Activated T-cell treated with anti-CD3 and anti-CD28 coated beads for 4 hours (primary cell): ENCODE measurements at regions not wholly inside any gene's neighbourhood (a gene's known extent, or its start where the extent isn't known, plus 50 kb on each side); places are given as distances from the start of the nearest gene placed in this dataset.
"Not testable (repeated sequence)": the region's sequence is repeated elsewhere in the genome, so short reads cannot be mapped to it uniquely, and the experiment has no call there.

ENCODE experiments used
- DNase-seq: peaks from one replicate; pipeline ENCODE4 v3.0.0-alpha.2; 2020

DNA sequence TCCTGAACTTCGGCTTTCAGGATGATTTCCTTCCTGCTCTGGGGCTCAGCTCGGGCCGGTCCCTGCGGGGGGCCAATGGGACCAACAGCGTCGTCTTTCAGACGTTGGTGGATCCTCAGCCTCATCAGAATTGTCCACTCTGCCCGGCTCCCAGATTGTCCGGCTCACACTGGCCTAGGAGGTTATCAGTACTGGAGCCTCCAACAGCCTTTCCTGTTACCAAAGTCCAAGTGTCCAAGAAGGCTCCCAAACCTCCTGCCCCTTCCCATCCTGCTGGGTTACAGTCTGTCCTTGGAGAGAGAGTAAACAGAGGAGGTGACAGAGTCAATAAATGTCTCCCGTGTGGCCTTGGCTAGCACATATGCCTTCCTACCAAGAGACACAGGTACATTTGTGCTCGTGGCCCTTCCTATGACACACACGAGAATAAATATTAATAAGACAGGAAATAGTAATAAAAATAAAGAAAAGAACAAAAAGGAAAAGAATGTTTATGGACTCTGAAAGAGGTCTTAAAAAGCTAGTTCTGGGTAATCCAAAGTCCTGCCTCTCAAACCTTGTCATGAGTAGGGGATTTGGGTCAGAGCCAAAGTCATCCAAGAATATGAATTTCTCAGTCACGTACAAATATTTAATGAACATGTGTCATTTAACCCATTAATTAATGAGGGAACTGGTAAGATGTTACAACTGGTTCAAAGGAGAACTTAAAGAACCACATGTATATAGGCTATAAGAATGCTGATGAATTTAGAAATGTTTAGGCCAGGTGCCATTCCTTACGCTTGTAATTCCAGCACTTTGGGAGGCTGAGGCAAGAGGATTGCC is 80.8 kb upstream of the SLC2A1 start:
- no peak for DNase-seq

DNA sequence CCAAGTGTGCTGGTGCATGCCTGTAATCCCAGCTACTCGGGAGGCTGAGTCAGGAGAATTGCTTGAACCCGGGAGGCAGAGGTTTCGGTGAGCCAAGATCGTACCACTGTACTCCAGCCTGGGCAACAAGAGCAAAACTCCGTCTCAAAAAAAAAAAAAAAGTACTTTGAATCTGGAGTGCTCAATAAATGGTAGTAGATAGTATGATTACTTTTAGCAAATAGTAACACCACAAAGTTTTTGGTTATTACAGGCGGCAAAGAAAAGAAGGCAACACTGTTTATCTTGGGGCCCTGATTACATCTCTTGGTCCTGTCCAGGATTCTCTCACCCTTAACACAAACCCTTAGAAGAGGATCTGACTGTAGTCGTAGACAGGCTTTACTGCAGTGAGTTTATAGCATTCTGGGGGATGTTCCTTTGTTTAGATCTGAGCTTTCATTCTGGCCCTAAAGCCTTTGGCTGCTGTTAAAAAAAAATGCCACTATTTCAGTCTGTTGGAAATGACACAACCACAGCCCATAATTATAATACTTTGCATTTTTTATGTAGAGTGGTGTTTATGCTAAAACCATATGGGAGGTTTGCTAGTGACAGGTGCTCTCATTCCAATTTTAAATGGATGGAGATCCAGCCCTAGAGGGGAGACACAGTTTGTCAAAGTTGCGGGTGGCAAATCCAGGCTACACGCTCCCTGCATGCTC is 79.7 kb upstream of the SLC2A1 start:
- DNase-seq: no peak

DNA sequence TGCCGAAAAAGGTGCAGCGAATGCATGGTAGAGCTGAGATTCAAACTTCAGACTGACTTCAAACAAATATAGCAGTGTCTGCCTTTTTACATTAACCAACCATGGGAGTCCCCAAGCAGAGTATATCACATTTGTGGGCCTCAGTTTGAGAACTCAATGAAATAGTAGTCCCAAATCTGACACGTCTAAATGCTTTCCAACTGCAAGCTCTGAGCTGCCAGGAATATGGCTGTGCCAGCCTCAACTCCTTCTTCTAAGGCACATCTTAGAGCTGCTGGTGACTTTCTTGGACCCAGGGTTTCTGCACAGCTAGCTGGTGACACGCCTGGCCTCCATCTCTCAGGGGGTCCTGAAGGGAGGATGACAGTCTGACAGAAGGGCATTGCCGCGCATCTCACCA is 78.8 kb upstream of the SLC2A1 start:
- DNase-seq: no peak

DNA sequence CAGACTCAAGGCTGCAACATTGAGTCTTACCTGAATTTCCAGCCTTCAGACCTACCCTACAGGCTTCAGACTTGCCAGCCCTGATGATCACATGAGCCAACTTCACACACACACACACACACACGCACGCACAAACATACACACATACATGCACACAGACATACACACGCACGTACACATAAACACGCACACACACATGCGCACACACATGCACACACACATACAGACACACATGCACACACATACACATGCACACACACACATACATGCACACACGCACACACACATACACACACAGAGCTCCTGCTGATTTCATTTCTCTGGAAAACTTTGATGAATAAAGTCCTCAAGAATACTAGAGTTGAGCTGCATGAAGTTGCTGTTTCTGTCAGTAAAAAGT is 78.3 kb upstream of the SLC2A1 start:
- DNase-seq: no peak

DNA sequence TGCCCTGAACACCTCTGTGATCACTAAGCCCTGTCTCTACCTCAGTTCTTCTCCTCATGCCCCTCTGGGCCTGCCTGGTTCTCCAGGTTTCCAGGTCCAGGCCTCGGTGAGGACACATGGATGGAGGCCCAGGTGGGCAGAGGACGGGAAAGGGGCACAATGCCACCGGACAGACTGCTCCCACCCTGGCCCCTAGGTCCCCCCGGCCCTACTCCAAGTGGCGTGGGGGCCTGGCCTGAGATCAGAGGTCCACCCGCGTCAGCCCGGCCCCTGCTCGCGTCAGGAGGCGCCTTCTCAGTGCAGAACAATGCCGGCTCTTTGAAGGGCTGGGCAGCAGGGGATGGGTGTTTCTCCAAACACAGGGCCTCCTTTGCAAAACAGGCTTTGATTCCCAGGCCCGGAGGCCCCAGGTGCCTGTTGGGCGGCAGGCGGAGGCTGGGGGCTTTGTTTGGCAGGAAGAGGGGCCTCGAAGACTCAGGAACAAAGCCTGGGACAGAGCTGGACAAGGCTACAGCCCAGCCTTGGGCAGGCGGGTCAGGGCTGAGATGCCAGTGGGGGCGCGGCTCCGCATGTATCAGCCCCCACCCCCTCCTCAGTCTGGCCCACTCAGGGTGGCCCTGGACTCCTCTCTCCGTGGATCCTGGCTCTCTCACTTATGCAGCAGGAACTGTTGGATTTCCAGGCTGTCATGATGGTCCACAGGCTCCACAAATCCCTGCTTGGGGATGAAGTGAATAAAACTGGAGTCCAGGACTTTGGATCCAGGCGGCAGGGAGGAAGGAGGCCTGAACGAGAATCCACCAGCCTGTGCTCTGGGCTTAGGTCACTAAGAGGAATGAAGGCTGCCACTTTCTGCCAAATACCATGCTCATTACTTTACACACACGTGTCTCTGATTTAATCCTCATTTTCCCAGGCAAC is 77.4 kb upstream of the SLC2A1 start:
- DNase-seq: no peak

DNA sequence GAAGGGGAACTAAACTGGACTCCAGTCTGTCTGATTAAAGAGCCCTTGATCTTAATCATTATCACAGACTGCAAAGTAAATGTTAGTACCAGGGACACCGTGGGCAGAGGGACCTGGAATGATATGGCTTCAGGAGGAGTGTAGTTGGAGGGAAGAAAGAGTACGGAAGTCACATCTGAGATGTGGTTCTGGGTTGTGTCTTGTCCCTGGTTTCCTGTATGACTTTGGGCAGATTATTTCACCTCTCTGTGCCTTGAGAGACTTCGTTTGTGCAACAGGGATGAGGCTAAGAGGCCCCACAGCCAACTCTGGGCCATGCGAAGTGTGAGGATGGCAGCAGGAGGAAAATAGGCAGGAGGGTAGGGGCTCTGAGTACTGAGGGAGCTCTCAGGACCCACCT is 76.1 kb upstream of the SLC2A1 start:
- no peak for DNase-seq

DNA sequence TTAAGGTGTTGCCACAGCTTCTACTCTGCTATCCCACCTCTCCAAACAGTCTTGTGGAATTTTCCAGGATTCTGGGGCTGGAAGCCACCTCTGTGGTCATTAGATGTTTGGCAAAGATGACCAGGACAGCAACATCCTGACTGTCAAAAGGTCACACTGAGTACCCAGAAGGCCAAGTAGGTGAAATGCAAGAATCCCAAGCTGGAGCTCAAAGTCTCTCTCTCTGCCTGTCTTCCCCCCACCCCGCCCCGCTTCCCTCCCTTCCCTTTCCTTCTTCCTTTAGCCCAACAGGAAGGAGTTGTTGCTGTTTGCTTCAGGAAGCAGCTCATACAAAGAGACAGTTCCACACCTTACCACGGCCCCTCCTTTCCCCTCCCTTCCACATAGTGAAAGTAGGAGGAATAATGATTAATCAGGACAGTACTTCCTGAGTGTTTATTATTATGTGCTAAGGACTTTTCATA is 75.6 kb upstream of the SLC2A1 start:
- no peak for DNase-seq

DNA sequence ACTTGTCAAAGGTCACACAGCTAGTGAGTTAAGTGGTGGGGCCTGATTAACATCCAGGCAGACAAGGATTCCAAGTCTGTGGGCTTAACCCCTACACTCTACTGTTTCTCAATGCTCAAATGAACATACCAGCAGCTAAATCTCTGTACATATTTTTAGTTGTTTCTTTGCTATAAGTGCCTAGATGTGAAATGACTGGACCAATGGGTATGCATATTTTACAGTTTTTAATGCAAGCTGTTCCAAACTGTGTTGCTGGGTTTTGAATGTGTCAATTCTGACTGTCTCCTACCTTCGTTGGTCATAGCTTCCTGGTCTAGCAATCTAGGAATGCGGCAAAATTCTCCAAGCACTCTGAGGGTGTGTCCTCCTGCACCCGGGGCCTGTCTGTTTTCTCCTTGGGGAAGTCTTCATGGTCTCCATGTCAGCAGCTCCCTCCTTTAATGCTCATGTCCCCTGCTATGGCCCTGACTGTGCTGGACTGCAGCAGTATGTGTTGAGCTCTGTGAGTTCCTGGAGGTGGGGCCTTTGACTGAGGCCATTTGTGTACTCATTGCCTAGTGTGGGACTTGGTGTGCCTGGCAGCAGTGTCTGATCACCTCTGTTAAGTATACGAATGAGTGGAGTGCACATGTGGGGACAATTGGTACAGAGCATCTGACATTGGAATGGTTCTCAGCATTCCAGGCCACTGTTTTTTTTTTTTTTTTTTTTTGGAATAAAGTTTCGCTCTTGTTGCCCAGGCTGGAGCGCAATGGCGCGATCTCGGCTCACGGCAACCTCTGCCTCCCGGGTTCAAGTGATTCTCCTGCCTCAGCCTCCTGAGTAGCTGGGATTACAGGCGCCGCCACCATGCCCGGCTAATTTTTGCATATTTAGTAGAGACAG is 72.9 kb upstream of the SLC2A1 start:
- DNase-seq: no peak

DNA sequence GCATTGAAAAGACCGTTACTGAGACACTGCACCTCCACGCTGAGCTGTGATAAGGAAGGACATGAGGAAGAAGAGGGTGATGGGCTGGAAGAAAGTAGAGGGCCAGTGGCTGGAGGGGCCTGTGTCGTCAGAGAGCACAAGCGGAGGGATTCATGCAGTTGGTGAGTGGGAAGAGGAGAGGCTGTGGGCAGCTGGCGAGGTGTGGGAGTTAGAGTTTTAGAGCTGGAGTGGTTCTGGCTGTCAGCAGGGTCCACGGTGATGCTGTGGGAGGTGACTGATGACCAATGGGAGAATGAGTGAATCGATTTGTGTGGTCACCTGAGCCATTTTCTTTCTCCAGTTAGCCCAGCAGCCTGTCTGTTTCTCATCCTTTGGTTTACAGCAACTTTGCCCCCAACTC is 66.2 kb upstream of the SLC2A1 start:
- DNase-seq: no peak

DNA sequence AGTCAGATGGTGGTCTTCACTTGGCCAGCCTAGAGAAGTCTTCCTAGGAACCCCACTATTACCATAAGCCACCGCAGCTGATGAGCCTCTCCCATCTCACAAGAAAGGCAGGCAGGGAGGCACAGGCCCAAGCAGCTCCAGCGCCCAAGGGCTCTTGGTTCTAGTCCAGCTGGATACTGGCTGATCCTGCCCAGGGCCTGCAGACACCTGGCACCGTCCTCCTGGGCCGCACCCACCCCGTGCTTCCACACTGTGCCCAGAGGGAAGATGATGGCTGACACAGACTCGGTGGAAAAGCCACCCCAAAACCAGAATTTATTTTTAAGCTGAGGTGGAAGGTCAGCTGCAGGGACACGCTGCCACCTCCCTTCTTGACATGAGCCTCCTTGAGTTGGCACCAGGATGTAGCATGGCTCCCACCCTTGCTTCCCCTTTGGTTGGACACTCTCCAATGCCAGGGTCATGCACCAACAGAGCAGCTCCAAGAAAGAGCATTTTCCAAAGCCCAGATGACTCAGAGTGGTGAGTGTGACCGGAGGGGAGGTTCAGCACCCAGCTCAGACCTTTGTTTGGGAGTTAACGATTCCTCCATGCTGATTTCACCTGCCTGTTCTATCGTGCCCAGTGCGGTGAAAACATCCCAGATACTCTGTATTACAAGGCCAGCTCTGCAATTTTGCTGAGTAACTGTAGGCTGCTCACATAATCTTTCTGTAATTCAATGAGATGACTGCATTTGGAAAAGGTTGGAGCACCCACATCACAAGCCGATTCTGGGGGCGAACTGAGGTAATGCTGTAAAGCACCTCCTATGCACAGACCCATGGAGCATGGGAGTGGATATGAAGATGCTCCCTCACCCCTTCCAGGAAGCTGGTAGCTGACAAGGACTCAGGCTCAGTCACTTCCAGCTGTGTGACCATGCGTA is 63.1 kb upstream of the SLC2A1 start:
- DNase-seq: no peak

DNA sequence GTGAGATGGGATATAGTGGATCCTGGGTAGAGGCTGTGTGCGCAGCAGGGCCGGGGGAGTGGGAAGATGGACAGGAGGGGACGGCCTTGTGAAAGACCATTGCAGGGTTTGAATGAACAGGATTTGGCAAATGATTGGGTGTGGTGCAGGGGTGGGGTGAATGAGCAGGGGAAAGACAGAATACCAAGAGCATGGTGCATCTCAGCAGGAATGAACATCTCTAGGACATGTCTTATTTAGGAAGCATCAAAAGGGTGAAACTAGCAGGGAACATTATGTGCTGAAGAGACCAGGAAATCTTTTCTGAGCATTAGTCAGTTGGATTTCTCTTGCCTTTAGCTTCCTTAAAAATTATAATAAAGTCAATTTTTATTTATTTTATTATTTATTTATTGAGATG is 60.6 kb upstream of the SLC2A1 start:
- no peak for DNase-seq

DNA sequence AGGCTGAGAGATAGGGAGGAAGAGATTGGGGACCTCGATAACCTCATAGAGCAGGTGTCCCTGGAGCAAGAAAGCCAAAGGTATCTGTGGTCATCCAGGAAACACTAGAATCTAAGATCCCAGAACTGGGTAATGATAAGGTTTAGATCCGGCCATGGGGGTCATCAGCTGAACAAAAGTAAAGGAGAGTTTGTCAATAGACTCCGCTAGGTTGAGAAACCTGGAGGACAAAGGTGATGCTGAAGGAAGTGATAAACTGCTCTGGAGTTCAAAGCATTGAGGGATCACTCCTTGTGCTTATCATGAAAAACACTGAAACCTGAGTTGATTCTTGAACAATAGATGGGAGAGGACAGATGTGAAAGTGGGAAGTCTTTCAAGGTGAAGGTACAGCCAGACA is 59.5 kb upstream of the SLC2A1 start:
- no peak for DNase-seq

DNA sequence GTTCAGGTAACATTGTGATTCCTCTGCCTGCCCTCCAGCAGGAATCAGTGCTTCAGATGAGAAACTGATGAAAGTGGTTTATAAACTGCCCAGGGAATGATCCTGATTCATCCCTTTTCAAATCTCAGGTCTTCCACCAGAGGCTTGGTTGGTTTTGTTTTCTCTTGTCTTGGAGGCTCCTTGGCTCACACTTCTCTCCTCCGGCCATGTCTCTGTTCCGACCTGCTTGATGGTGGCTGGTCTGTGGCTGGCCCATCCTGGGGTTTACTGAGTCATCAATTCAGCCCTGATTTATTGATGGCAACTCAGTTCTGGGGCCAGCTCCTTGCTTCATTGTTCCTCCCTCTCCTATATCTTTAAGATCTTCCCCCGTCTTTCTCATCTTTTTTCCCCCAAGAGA is 56.6 kb upstream of the SLC2A1 start:
- DNase-seq: no peak

DNA sequence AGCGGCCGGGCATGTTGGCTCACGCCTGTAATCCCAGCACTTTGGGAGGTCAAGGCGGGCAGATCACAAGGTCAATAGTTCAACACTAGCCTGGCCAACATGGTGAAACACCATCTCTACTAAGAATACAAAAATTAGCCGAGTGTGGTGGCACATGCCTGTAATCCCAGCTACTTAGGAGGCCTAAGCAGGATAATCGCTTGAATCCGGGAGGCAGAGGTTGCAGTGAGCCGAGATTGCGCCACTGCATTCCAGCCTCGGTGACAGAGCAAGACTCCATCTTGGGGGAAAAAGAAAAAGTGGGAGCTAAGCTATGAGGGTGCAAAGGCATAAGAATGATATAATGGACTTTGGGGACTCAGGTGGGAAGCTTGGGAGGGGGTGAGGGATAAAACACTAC is 55.9 kb upstream of the SLC2A1 start:
- DNase-seq: not testable (repeated sequence)

DNA sequence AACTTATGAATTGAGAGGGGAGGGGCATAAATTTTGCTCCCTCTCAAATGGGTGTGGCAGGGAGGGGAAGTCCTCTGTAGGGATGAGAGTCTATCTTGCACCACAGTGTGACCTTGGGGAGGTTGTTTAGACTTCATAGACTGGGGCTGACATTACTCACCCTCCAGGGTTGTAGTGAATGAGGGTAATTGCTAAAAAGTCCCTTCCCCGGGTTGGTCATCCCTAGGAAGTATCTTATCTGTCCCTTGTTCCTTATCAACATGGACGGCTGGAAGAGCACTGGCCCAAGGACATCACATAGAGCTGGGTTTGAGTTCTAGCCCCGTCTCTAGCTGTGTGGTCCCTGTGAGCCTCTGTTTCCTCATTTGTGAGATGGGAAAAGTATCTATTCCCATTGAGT is 52.4 kb upstream of the SLC2A1 start:
- no peak for DNase-seq

DNA sequence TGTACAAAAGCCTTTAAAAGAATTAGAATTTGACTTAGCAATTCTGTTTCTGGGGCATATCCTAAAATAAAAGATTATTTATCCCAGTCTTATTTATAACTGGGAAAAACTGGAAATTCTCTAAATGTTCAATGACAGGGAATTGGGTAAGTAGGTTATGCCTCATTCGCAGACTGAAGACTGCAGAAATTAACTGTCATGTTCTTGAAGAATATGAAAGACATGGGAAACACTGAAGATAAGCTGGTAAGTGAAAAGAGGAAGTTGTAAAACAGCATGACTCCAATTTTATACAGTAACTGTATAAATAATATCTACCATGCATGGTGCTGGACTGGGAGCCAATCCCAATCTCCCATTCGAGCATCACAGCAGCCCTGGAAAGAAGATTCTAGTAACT is 50.6 kb upstream of the SLC2A1 start:
- DNase-seq: no peak

DNA sequence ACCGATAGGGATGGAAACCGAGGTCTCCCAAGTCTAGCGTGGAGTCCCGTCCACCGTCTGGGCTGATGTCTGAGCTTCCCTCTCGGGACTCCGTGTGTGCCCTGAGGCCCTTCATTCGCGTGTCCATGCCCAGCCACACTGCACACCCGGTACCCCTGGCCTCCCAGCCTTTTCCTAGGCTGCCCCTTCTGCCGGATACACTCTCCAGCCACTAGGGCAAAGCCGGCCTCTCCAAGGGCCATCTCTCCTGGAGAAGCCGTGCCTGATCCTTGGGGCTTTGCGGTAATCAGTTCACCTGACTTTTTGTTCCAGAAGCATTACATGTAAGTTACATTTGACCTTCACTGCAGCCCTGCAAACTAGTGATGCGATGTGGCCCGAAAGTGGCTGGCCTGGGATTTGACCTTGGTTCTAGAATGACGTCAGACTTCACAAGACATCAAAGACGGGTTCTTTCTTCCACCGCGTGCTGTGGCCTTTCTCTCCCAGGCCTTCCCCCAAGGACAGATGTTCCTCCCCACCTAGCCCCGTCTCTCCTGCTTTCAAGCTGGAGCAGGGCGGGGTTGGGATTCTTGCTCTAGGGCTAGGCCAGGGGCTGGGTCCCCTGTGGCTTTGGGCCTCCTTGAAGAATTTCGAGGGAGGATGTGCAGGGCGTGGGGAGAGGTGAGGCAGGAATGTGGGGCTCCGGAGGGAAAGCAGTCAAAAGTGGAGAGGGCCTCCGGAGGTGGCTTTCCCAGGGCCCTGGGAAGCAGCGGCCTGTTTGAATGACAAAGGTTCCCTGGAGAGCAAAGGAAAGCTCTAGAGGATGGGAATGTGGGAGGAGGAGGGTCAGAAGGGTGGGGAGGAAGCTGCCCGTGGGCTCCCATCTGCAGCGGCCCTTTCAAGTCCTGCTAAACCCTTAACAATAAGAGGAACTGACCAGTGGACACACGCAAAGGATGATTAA is 49.7 kb upstream of the SLC2A1 start:
- no peak for DNase-seq
